ENCODE measurements at regions not wholly inside any gene's neighbourhood (a gene's known extent, or its start where the extent isn't known, plus 50 kb on each side); places are given as distances from the start of the nearest gene placed in this dataset.
"Not testable (repeated sequence)": the region's sequence is repeated elsewhere in the genome, so short reads cannot be mapped to it uniquely, and the experiment has no call there.

GRCh38 chr1:228681076-228681565 is 54.2 kb upstream of the RHOU start:
- DNase-seq, result not testable (repeated sequence)

GRCh38 chr1:228683428-228683827 is 51.9 kb upstream of the RHOU start:
- no peak for DNase-seq

GRCh38 chr1:228684607-228685006 is 50.7 kb upstream of the RHOU start:
- DNase-seq, result no peak

GRCh38 chr1:228685081-228685660 is 50.1 kb upstream of the RHOU start:
- no peak for DNase-seq

All from NCI-H226 (cell line).